Transverse colon (tissue), 4 donors: ENCODE measurements at regions not wholly inside any gene's neighbourhood (a gene's known extent, or its start where the extent isn't known, plus 50 kb on each side); places are given as distances from the start of the nearest gene placed in this dataset.

Source experiments
- DNase-seq: peaks from one replicate; pipeline ENCODE4 v3.0.0-alpha.2; 2019
- H3K27ac ChIP-seq, 4 donors: fragments of 200-600 bp; sonication (generic); 2 replicates each; pipeline ENCODE4 v1.5.1; 2016 to 2018; ENCODE audit warnings: inconsistent platforms in 4 of 4
- H3K27me3 ChIP-seq: fragments of 200-600 bp; sonication (generic); 2 replicates; pipeline ENCODE4 v1.5.1; 2017; ENCODE audit warnings: inconsistent platforms
- H3K36me3 ChIP-seq, 4 donors: fragments of 200-600 bp; sonication (generic); 2 replicates each; pipeline ENCODE4 v1.5.1; 2017 to 2019; ENCODE audit warnings: inconsistent platforms in 4 of 4
- H3K4me1 ChIP-seq, 4 donors: fragments of 200-600 bp; sonication (generic); 2 replicates each; pipeline ENCODE4 v1.5.1; 2017 to 2020; ENCODE audit warnings: inconsistent platforms in 4 of 4
- H3K4me3 ChIP-seq, 4 donors: fragments of 200-600 bp; sonication (generic); 1 replicate in 1 of 4; 2 replicates in 3 of 4; pipeline versions ENCODE4 v1.5.1 to v1.6.1; 2017 to 2019; ENCODE audit warnings: inconsistent platforms in 4 of 4
- H3K9me3 ChIP-seq, 2 donors: fragments of 200-600 bp; sonication (generic); 2 replicates each; pipeline ENCODE4 v1.5.1; 2017 to 2019; ENCODE audit warnings: inconsistent platforms in 2 of 2
- CTCF ChIP-seq, 5 experiments: fragments of 200-600 bp in 3 of 5; fragments of 450-650 bp in 2 of 5; sonication (generic) in 3 of 5; IDR thresholded peaks; 1 replicate in 2 of 5; 2 replicates in 3 of 5; pipeline ENCODE4 v1.5.1; 2016 to 2017; ENCODE audit warnings: antibody characterized with exemption in 5 of 5, inconsistent platforms in 3 of 5, mild to moderate bottlenecking in 2 of 5, moderate library complexity in 1 of 5
- EP300 ChIP-seq: sonication (generic); formaldehyde crosslinking; IDR thresholded peaks from one replicate; pipeline ENCODE4 v1.6.1; 2017; ENCODE audit warnings: antibody characterized with exemption, low read depth
- POLR2A ChIP-seq: fragments of 450-650 bp; IDR thresholded peaks from one replicate; pipeline ENCODE4 v1.6.1; 2016; ENCODE audit warnings: antibody characterized with exemption, mild to moderate bottlenecking, moderate library complexity
- POLR2AphosphoS5 ChIP-seq, 3 donors: sonication (generic); formaldehyde crosslinking; IDR thresholded peaks; one replicate each; pipeline ENCODE4 v1.6.1; 2016; ENCODE audit warnings: antibody characterized with exemption in 3 of 3
- WGBS, 2 donors: methylation state at CpG; one replicate each; pipeline ENCODE4 v1.1.5; 2018; ENCODE audit warnings: low coverage in 1 of 2; 5-methylcytosine and 5-hydroxymethylcytosine counted together
- in situ Hi-C, 4 donors: fragments of 200-750 bp; cut with MboI; loops; one replicate each; pipeline versions ENCODE4 v1.15.0 to v1.15.1; 2017; ENCODE audit warnings: low sequenced_read_pairs in 3 of 4, low pct_ligation_motif_present in 1 of 4, low pct_unique_long_range_greater_than_20kb in 1 of 4
- intact Hi-C: fragments of 100-400 bp; cut with DNase I; formaldehyde crosslinking; loops from one replicate; pipeline ENCODE4 v1.15.1; 2023; ENCODE audit warnings: low total_unique reads

- Histone ChIP-seq H3K27me3 (no peaks in the 10 kb centered on the region), H3K36me3 (no peaks in the 10 kb centered on the region), H3K4me3 (no peak overlapping the region), H3K4me1 (no peaks in the 10 kb centered on the region), H3K9me3 (no peaks in the 10 kb centered on the region), H3K27ac (no peak overlapping the region)
- no peak for DNase-seq
- WGBS, 2 donors, result 79 to 83% methylated on average over 2 to 9 of the region's 9 CpGs
- intact Hi-C loops (no loop called here), in situ Hi-C loops (no loop called here)
- TF ChIP-seq CTCF (IDR thresholded peaks at IDR 0.05) (no peak), EP300 (no peak), POLR2AphosphoS5 (IDR thresholded peaks at IDR 0.05) (no peak), POLR2A (no peak)
Measured at GRCh38 chr16:66306366-66307150, 59.9 kb upstream of the CDH5 start.

GRCh38 chr16:66304961-66305360 lies 61.5 kb upstream of the CDH5 start:
- H3K4me1 ChIP-seq, result no peaks in the 10 kb centered on the region
- DNase-seq, result no peak
- no peak for TF ChIP-seq POLR2A
- no peak overlapping the region for H3K27ac ChIP-seq
- H3K27me3 ChIP-seq, result no peaks in the 10 kb centered on the region
- no peaks in the 10 kb centered on the region for H3K9me3 ChIP-seq
- WGBS, 2 donors, result 64% methylated on average over 3 of the region's 3 CpGs; no CpG with 5 or more reads in 1 of the 2 donors
- intact Hi-C loops, result no loop called here
- in situ Hi-C loops, result no loop called here
- H3K36me3 ChIP-seq, result no peaks in the 10 kb centered on the region
- H3K4me3 ChIP-seq, result no peak overlapping the region

- Histone ChIP-seq H3K9me3 (no peaks in the 10 kb centered on the region), H3K27ac (no peak overlapping the region), H3K27me3 (no peaks in the 10 kb centered on the region), H3K4me3 (no peak overlapping the region), H3K36me3 (no peaks in the 10 kb centered on the region), H3K4me1 (no peaks in the 10 kb centered on the region)
- in situ Hi-C loops (no loop called here), intact Hi-C loops (no loop called here)
- WGBS, 2 donors, result 58% methylated on average over 7 of the region's 7 CpGs; no CpG with 5 or more reads in 1 of the 2 donors
- DNase-seq, result no peak
- no peak for TF ChIP-seq POLR2AphosphoS5 (IDR thresholded peaks at IDR 0.05)
- no peak for TF ChIP-seq CTCF (IDR thresholded peaks at IDR 0.05)
Measured at GRCh38 chr16:66304151-66304550, 62.3 kb upstream of the CDH5 start.

- intact Hi-C loops, result no loop called here
Measured at GRCh38 chr16:66300501-66300900, 66.0 kb upstream of the CDH5 start.

More at GRCh38 chr16:66300501-66300900, 66.0 kb upstream of the CDH5 start:
- H3K4me3 ChIP-seq, result no peak overlapping the region
- 79 to 88% methylated on average over 1 of the region's 1 CpG for WGBS, 2 donors
- H3K4me1 ChIP-seq, result no peaks in the 10 kb centered on the region
- in situ Hi-C loops, result no loop called here
- H3K27ac ChIP-seq, result no peak overlapping the region
- no peaks in the 10 kb centered on the region for H3K27me3 ChIP-seq
- no peaks in the 10 kb centered on the region for H3K9me3 ChIP-seq
- no peak for TF ChIP-seq EP300
- TF ChIP-seq CTCF (IDR thresholded peaks at IDR 0.05), result no peak
- TF ChIP-seq POLR2A, result no peak
- TF ChIP-seq POLR2AphosphoS5 (IDR thresholded peaks at IDR 0.05), result no peak
- H3K36me3 ChIP-seq, result no peaks in the 10 kb centered on the region
- no peak for DNase-seq
